SK-N-SH treated with all-trans-retinoic acid at 6 μM for 48 hours (cell line): ENCODE measurements at regions not wholly inside any gene's neighbourhood (a gene's known extent, or its start where the extent isn't known, plus 50 kb on each side); places are given as distances from the start of the nearest gene placed in this dataset.
"Not testable (repeated sequence)": the region's sequence is repeated elsewhere in the genome, so short reads cannot be mapped to it uniquely, and the experiment has no call there.

Experiments
- ATAC-seq: fragments of 200-7000 bp; cut with Tn5 transposase; 3 replicates; pipeline ENCODE4 v1.9.1; 2020; ENCODE audit warnings: mild to moderate bottlenecking, moderate library complexity
- BACH2 ChIP-seq: fragments of 250-450 bp; sonication (Bioruptor Pico); IDR thresholded peaks from 2 replicates; pipeline ENCODE4 v1.9.0; 2021; ENCODE audit warnings: mild to moderate bottlenecking, borderline replicate concordance
- CREB5 ChIP-seq: fragments of 250-450 bp; sonication (Bioruptor Pico); IDR thresholded peaks from 2 replicates; pipeline ENCODE4 v1.5.1; 2020; ENCODE audit warnings: low read depth, mild to moderate bottlenecking, moderate library complexity
- CSDC2 ChIP-seq: fragments of 250-450 bp; sonication (Bioruptor Pico); IDR thresholded peaks from 2 replicates; pipeline ENCODE4 v1.5.0; 2020; ENCODE audit warnings: mild to moderate bottlenecking, moderate library complexity
- CSRNP3 ChIP-seq: fragments of 250-450 bp; sonication (Bioruptor Pico); IDR thresholded peaks from 2 replicates; pipeline ENCODE4 v1.5.1; 2021; ENCODE audit warnings: mild to moderate bottlenecking, moderate library complexity
- ESRRG ChIP-seq: fragments of 250-450 bp; sonication (Bioruptor Pico); IDR thresholded peaks from 2 replicates; pipeline ENCODE4 v1.6.1; 2021; ENCODE audit warnings: mild to moderate bottlenecking
- GLIS3 ChIP-seq: fragments of 250-450 bp; sonication (Bioruptor Pico); IDR thresholded peaks from 2 replicates; pipeline ENCODE4 v1.5.0; 2020; ENCODE audit warnings: mild to moderate bottlenecking, moderate library complexity
- ISL1 ChIP-seq: fragments of 250-450 bp; sonication (Bioruptor Pico); IDR thresholded peaks from 2 replicates; pipeline ENCODE4 v2.1.2; 2022; ENCODE audit warnings: mild to moderate bottlenecking, moderate library complexity
- POU6F1 ChIP-seq: fragments of 250-450 bp; sonication (Bioruptor Pico); IDR thresholded peaks from 2 replicates; pipeline ENCODE4 v1.8.0; 2021; ENCODE audit warnings: low read depth, mild to moderate bottlenecking, moderate library complexity, borderline replicate concordance
- PPARA ChIP-seq: fragments of 250-450 bp; sonication (Bioruptor Pico); IDR thresholded peaks from 2 replicates; pipeline ENCODE4 v1.5.0; 2020; ENCODE audit warnings: mild to moderate bottlenecking, borderline replicate concordance
- RARB ChIP-seq: fragments of 250-450 bp; sonication (Bioruptor Pico); IDR thresholded peaks from 2 replicates; pipeline ENCODE4 v1.8.0; 2021; ENCODE audit warnings: mild to moderate bottlenecking, moderate library complexity
- SNAI2 ChIP-seq: fragments of 250-450 bp; sonication (Bioruptor Pico); IDR thresholded peaks from 2 replicates; pipeline ENCODE4 v1.5.0; 2020; ENCODE audit warnings: mild to moderate bottlenecking, moderate library complexity
- TSHZ2 ChIP-seq: fragments of 250-450 bp; sonication (Bioruptor Pico); IDR thresholded peaks from 2 replicates; pipeline ENCODE4 v1.5.0; 2020; ENCODE audit warnings: mild to moderate bottlenecking, moderate library complexity
- ZC3H10 ChIP-seq: fragments of 250-450 bp; sonication (Bioruptor Pico); IDR thresholded peaks from 2 replicates; pipeline ENCODE4 v1.5.1; 2021; ENCODE audit warnings: mild to moderate bottlenecking, moderate library complexity
- ZFP3 ChIP-seq: fragments of 250-450 bp; sonication (Bioruptor Pico); IDR thresholded peaks from 2 replicates; pipeline ENCODE4 v1.5.0; 2020; ENCODE audit warnings: mild to moderate bottlenecking, moderate library complexity
- ZFP30 ChIP-seq: fragments of 450-650 bp; formaldehyde crosslinking; IDR thresholded peaks from 2 replicates; pipeline ENCODE4 v1.5.0; 2022; ENCODE audit warnings: mild to moderate bottlenecking, moderate library complexity
- ZNF565 ChIP-seq: fragments of 450-650 bp; formaldehyde crosslinking; conservative IDR thresholded peaks from 2 replicates; pipeline ENCODE4 v1.5.0; 2020; ENCODE audit warnings: low read depth, mild to moderate bottlenecking, moderate library complexity
- TF ChIP-seq, protein P1 (sequence below): fragments of 250-450 bp; sonication (Bioruptor Pico); IDR thresholded peaks from 2 replicates; pipeline ENCODE4 v1.8.0; 2020; ENCODE audit warnings: mild to moderate bottlenecking, moderate library complexity, borderline replicate concordance

- no peak for ATAC-seq
- no peak for TF ChIP-seq SNAI2 (CRISPR knock-in tag)
Measured at GRCh38 chr1:118395430-118395991, 210.5 kb upstream of the SPAG17 start.

DNA sequence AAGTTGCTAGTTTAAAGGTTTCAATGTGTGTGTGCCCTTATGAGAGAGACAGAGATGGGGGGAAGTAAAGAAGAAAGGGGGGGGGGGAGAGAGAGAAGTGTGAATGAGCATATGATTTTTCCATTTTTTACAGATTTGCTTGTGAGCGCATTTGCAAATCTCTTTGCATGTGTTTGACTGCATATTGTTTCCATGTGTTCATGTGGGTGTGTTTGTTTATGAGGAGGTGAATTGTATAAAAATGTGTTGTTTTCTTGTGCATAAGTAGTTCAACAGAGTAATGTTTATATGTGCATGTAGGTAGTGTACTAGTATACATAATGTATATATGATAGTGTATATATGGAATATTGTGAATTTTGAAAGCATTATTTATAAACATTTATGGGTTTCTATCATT, 205.9 kb upstream of the SPAG17 start:
- ATAC-seq = no peak
- no peak for TF ChIP-seq CREB5 (CRISPR knock-in tag)
- TF ChIP-seq SNAI2 (CRISPR knock-in tag) = no peak
- TF ChIP-seq ZFP30 (CRISPR knock-in tag) = no peak
- no peak for TF ChIP-seq GLIS3
- no peak for TF ChIP-seq BACH2 (CRISPR knock-in tag)
- no peak for TF ChIP-seq ZNF565
- no peak for TF ChIP-seq PPARA (CRISPR knock-in tag)
- no peak for TF ChIP-seq CSRNP3 (CRISPR knock-in tag)
- no peak for TF ChIP-seq ZC3H10 (CRISPR knock-in tag)

DNA sequence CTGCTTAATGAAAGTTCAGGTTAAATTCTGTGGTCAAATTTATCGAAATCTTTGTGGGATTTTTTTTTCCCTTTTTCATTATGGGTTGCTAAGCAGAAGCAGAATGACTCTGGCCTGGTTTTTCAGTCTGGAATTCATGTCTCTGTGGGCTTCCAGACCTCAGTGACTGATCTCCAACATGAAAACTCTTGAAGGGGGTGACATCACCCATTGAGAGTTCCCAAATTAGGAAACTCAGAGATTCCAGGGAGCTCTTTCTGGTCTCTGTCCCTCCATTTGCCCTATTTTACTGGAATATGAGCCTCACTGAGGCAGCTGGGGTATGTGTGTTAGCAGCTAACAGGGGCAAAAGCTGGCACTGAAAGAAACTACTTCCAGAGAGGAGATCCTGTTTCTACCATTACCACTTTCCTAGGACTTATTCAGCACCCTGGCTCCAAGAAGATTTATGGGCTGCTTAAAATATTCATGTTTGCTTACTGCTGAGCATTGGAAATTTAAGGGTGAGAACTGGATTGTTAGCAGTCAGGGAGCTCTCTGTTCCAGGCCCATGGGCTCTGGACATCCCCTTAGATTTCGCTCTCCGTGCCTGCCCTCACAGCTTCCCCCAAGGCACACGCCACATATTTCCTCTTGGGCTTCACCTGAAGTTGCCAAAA, 203.4 kb upstream of the SPAG17 start:
- ATAC-seq = no peak
- TF ChIP-seq, protein P1, sequence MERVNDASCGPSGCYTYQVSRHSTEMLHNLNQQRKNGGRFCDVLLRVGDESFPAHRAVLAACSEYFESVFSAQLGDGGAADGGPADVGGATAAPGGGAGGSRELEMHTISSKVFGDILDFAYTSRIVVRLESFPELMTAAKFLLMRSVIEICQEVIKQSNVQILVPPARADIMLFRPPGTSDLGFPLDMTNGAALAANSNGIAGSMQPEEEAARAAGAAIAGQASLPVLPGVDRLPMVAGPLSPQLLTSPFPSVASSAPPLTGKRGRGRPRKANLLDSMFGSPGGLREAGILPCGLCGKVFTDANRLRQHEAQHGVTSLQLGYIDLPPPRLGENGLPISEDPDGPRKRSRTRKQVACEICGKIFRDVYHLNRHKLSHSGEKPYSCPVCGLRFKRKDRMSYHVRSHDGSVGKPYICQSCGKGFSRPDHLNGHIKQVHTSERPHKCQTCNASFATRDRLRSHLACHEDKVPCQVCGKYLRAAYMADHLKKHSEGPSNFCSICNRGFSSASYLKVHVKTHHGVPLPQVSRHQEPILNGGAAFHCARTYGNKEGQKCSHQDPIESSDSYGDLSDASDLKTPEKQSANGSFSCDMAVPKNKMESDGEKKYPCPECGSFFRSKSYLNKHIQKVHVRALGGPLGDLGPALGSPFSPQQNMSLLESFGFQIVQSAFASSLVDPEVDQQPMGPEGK (CRISPR knock-in tag) = no peak
- TF ChIP-seq ZFP3 (CRISPR knock-in tag) = no peak
- TF ChIP-seq ZFP30 (CRISPR knock-in tag) = no peak

- ATAC-seq = no peak
- TF ChIP-seq SNAI2 (CRISPR knock-in tag) = no peak
- no peak for TF ChIP-seq POU6F1 (CRISPR knock-in tag)
- TF ChIP-seq BACH2 (CRISPR knock-in tag) = no peak
Measured at GRCh38 chr1:118381197-118381869, 196.3 kb upstream of the SPAG17 start.

- ATAC-seq = not testable (repeated sequence)
Measured at GRCh38 chr1:118377183-118377582, 192.2 kb upstream of the SPAG17 start.

DNA sequence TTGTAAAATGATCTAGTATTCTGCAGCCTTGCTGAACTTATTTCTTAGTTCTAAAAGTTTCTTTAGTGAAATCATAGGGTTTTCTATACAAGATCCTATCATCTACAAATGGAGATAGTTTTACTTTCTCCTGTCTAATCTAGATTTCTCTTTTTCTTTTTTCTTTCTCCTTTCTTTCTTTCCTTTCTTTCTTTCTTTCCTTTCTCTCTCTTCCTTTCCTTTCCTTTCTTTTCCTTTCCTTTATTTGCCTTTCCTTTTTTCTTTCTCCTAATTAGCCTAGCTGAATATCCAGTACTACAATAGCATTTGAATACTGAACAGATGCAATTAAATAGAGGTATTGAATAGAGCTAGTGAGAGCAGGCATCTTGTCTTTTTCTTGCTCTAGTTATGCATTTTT, 186.6 kb upstream of the SPAG17 start:
- TF ChIP-seq POU6F1 (CRISPR knock-in tag) (no peak), CSDC2 (no peak), ZNF565 (no peak), GLIS3 (no peak), ISL1 (no peak), RARB (no peak), ZFP30 (CRISPR knock-in tag) (no peak), ESRRG (CRISPR knock-in tag) (no peak), TSHZ2 (no peak), ZFP3 (CRISPR knock-in tag) (no peak), BACH2 (CRISPR knock-in tag) (no peak)
- ATAC-seq = no peak
